Loucy (cell line): ENCODE measurements at regions not wholly inside any gene's neighbourhood (a gene's known extent, or its start where the extent isn't known, plus 50 kb on each side); places are given as distances from the start of the nearest gene placed in this dataset.

Experiments used
- H2AFZ ChIP-seq: fragments of 200-600 bp; sonication (generic); 2 replicates; pipeline ENCODE4 v1.6.0; 2016; ENCODE audit warnings: antibody characterized with exemption, mild to moderate bottlenecking, low read length, moderate library complexity
- H3F3A ChIP-seq: fragments of 200-600 bp; 2 replicates; pipeline ENCODE4 v1.6.0; 2016; ENCODE audit warnings: antibody characterized with exemption, low read depth, mild to moderate bottlenecking
- H3K27me3 ChIP-seq: fragments of 200-600 bp; sonication (generic); 2 replicates; pipeline ENCODE4 v1.6.1; 2014; ENCODE audit warnings: low read length, mild to moderate bottlenecking; ENCODE audit not compliant: insufficient read depth, poor library complexity, severe bottlenecking
- H3K36me3 ChIP-seq: fragments of 200-600 bp; sonication (generic); 2 replicates; pipeline ENCODE4 v1.6.1; 2016; ENCODE audit warnings: low read length; ENCODE audit not compliant: insufficient read depth
- H3K4me1 ChIP-seq: fragments of 200-600 bp; sonication (generic); 2 replicates; pipeline ENCODE4 v1.5.1; 2014; ENCODE audit warnings: low read length, mild to moderate bottlenecking; ENCODE audit not compliant: insufficient read depth, poor library complexity, severe bottlenecking
- H3K4me2 ChIP-seq: fragments of 200-600 bp; sonication (generic); 2 replicates; pipeline ENCODE4 v1.6.0; 2014; ENCODE audit warnings: antibody characterized with exemption, low read length, low read depth, mild to moderate bottlenecking; ENCODE audit not compliant: poor library complexity, severe bottlenecking
- H3K4me3 ChIP-seq: fragments of 200-600 bp; sonication (generic); 2 replicates; pipeline ENCODE4 v1.5.1; 2014; ENCODE audit warnings: low read length, mild to moderate bottlenecking, mixed read lengths; ENCODE audit not compliant: poor library complexity, severe bottlenecking
- H3K79me2 ChIP-seq: fragments of 200-600 bp; sonication (generic); 2 replicates; pipeline ENCODE4 v1.6.1; 2014; ENCODE audit warnings: low read length; ENCODE audit not compliant: insufficient read depth
- H3K9ac ChIP-seq: fragments of 200-600 bp; sonication (generic); 2 replicates; pipeline ENCODE4 v1.6.0; 2014; ENCODE audit warnings: mild to moderate bottlenecking, low read depth, low read length, moderate library complexity; ENCODE audit not compliant: poor library complexity, severe bottlenecking
- H3K9me2 ChIP-seq: fragments of 200-600 bp; sonication (generic); replicated peaks from 2 replicates; pipeline ENCODE4 v1.6.1; 2016; ENCODE audit warnings: low read depth, low read length, mixed read lengths
- H3K9me3 ChIP-seq: fragments of 200-600 bp; sonication (generic); 2 replicates; pipeline ENCODE4 v1.6.1; 2014; ENCODE audit warnings: mild to moderate bottlenecking, antibody characterized with exemption, low read length, low read depth; ENCODE audit not compliant: insufficient read depth
- H4K20me1 ChIP-seq: fragments of 200-600 bp; sonication (generic); 2 replicates; pipeline ENCODE4 v1.6.0; 2014; ENCODE audit warnings: antibody characterized with exemption, low read length, mild to moderate bottlenecking; ENCODE audit not compliant: insufficient read depth, poor library complexity, severe bottlenecking
- CTCF ChIP-seq: fragments of 200-600 bp; sonication (generic); conservative IDR thresholded peaks from 2 replicates; pipeline ENCODE4 v1.5.1; 2014; ENCODE audit warnings: mild to moderate bottlenecking, antibody characterized with exemption, low read length
- EZH2phosphoT487 ChIP-seq: fragments of 200-600 bp; IDR thresholded peaks from 2 replicates; pipeline ENCODE4 v1.6.1; 2018; ENCODE audit warnings: antibody characterized with exemption, mild to moderate bottlenecking, moderate library complexity, borderline replicate concordance

GRCh38 chr10:78714225-78714624 is 354.5 kb upstream of the ZMIZ1 start:
- Histone ChIP-seq H3K4me2 (no peak overlapping the region), H3F3A (no peaks in the 10 kb centered on the region), H3K4me3 (no peak overlapping the region), H3K9ac (no peak overlapping the region), H3K79me2 (no peaks in the 10 kb centered on the region), H3K36me3 (no peaks in the 10 kb centered on the region), H3K4me1 (no peaks in the 10 kb centered on the region), H2AFZ (no peak overlapping the region), H4K20me1 (no peaks in the 10 kb centered on the region), H3K27me3 (no peaks in the 10 kb centered on the region), H3K9me3 (no peaks in the 10 kb centered on the region), H3K9me2 (no peaks in the 10 kb centered on the region)
- TF ChIP-seq EZH2phosphoT487 (no peak), CTCF (no peak)

GRCh38 chr10:78715435-78715834 is 353.3 kb upstream of the ZMIZ1 start:
- Histone ChIP-seq H2AFZ (no peak overlapping the region), H3K4me2 (no peak overlapping the region), H4K20me1 (no peaks in the 10 kb centered on the region), H3K79me2 (no peaks in the 10 kb centered on the region), H3F3A (no peaks in the 10 kb centered on the region), H3K4me3 (no peak overlapping the region), H3K9me2 (no peaks in the 10 kb centered on the region), H3K27me3 (no peaks in the 10 kb centered on the region), H3K36me3 (no peaks in the 10 kb centered on the region), H3K9me3 (no peaks in the 10 kb centered on the region), H3K9ac (no peak overlapping the region), H3K4me1 (no peaks in the 10 kb centered on the region)
- no peak for TF ChIP-seq CTCF
- TF ChIP-seq EZH2phosphoT487: no peak

- Histone ChIP-seq H3F3A (no peaks in the 10 kb centered on the region), H3K9me3 (no peaks in the 10 kb centered on the region)
Observed at GRCh38 chr10:78716043-78716660, 352.6 kb upstream of the ZMIZ1 start.

More at GRCh38 chr10:78716043-78716660, 352.6 kb upstream of the ZMIZ1 start:
- no peaks in the 10 kb centered on the region for H4K20me1 ChIP-seq
- no peaks in the 10 kb centered on the region for H3K36me3 ChIP-seq
- no peaks in the 10 kb centered on the region for H3K79me2 ChIP-seq
- no peaks in the 10 kb centered on the region for H3K27me3 ChIP-seq
- no peak overlapping the region for H2AFZ ChIP-seq
- TF ChIP-seq CTCF (no peak), EZH2phosphoT487 (no peak)
- no peak overlapping the region for H3K9ac ChIP-seq
- no peaks in the 10 kb centered on the region for H3K4me1 ChIP-seq
- no peak overlapping the region for H3K4me3 ChIP-seq
- no peaks in the 10 kb centered on the region for H3K9me2 ChIP-seq
- H3K4me2 ChIP-seq: no peak overlapping the region
